OCI-M1 (cell line): ENCODE measurements at regions not wholly inside any gene's neighbourhood (a gene's known extent, or its start where the extent isn't known, plus 50 kb on each side); places are given as distances from the start of the nearest gene placed in this dataset.
"Not testable (repeated sequence)": the region's sequence is repeated elsewhere in the genome, so short reads cannot be mapped to it uniquely, and the experiment has no call there.

Experiments used
- DNase-seq: peaks from one replicate; lab custom pipeline; 2025; lab: John Stamatoyannopoulos, UW

DNA sequence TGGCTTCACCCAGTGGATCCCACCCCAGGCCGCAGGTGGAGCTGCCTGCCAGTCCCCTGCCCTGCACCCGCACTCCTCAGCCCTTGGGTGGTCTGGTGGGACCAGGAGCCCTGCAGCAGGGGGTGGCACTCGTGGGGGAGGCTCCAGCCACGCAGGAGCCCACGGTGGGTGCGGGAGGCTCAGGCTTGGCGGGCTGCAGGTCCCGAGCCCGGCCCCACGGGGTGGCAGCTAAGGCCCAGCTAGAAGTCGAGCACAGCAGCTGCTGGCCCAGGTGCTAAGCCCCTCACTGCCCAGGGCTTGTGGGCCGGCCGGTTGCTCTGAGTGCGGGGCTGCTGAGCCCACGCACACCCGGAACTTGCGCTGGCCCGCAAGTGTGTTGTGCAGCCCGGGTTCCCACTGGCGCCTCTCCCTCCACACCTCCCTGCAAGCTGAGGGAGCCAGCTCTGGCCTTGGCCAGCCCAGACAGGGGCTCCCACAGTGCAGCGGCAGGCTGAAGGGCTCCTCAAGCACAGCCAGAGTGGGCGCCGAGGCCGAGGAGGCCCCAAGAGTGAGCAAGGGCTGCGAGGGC, 222.6 kb upstream of the LUZP2 start:
- not testable (repeated sequence) for DNase-seq

DNA sequence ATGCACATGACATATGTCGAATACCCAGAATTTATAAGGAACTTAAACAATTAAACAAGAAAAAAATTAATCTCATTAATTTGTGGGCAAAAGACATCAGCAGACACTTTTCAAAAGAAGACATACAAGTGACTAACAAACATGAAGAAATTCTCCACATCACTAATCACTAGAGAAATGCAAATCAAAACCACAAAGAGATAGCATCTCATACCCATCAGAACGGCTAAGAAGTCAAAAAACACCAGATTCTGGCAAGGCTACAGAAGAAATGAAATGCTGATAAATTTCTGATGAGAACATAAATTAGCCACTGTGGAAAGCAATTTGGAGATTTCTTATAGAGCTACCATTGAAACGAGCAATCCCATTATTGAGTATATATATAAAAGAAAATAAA, 210.6 kb upstream of the LUZP2 start:
- DNase-seq = no peak

DNA sequence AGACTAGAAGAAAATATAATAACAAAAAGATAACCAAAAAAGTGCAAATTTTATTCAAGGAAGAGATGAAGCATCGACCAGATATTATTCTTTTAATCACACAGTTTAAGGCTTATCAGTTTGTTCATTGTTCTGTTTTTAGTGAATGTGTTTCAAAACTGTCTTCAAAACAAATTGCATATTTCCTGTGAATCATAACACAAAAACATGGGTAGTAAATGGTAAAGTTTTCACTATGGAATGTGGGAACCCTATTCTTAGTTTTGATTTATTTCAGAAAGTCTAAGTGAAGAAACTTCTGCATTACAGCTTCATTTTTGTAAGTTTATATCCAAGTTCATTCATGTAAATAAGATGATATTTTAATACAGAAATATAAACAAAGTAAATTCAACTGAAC, 207.6 kb upstream of the LUZP2 start:
- no peak for DNase-seq

DNA sequence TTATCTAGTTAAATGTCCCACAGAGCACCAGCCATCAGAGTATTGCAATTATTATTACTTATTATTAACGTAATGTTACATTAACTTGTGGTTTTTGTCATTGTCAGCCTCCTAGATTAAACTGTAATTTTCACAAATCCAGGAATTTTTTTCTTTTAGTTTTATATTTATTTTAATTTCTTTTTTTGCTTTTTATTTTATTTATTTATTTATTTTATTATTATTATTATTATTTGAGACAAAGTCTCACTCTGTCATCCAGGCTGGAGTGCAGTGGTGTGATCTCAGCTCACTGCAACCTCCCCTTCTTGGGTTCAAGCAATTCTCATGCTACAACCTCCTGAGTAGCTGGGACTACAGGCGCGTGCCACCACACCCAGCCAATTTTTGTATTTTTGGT, 202.9 kb upstream of the LUZP2 start:
- DNase-seq = no peak

DNA sequence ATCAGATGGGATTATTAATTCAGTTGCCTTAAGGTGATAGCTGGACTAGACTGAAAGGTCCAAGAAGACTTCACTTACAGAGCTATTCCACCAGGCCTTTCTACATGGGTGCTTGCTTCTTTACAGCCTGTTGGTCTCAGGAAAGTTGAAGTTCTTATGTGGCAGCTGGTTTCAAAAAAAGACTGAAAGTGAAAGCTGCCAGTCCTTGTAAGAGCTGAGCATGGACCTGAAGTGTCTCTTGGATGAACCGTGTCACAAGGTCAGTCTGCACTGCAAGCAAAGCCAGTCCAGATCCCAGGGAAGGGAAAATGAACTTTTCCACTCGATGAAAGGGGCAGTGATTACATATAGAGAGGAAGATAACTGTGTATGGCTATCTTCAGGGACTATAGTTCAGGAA, 201.5 kb upstream of the LUZP2 start:
- peak; percentile 82 for DNase-seq

DNA sequence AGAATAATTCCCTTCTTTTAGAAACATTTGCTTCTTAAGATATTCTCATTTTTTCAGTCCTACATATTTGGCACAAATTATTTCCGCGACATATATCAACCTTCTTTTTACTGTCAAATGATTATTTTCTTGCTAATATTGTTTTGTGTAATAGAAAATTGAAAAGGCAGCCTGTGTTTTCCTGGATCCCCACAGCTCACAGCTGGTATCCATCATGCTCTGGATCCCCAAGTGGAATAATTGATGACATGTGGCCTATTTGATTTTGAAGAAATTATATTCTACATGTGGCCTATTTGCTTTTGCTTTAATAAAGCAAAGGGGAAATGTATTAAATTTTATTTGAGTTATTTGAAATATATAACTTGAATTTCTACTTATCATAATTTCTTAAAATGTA, 199.4 kb upstream of the LUZP2 start:
- no peak for DNase-seq

DNA sequence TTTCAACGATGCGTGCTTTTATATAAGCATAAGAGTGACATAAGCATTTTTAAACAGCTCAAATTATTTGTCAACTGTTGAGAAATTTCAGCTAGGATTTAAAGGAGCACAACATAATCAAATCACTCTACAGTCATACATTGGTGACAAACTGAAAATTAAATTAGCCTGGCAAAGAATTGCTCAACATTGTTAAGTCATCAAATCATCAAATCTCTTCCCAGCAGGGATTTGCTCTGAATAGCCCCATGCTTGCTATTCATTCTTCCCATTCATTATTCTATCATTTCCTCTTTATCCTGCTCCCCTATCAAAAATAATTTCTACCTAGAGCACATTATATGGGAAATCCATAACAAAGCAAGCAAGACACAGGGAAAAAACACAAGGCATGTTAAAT, 198.7 kb upstream of the LUZP2 start:
- no peak for DNase-seq

DNA sequence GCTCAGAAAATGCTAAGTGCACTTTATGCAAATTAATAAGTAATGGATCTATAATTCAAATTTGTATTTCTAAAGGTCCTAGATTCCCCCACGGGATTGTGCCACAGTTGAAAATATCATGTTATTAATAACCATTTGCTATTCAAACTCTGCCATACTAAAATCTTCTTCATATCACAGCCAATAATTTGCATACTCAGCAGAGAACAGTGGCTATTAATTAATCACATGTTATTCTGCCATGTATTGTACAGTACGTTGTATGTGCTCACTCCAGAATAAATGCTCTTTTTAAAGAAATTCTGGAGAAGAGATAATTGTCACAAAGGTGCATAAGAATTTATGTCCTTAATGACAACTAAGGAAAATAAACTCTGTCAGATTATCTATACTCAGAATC, 184.9 kb upstream of the LUZP2 start:
- DNase-seq = no peak

DNA sequence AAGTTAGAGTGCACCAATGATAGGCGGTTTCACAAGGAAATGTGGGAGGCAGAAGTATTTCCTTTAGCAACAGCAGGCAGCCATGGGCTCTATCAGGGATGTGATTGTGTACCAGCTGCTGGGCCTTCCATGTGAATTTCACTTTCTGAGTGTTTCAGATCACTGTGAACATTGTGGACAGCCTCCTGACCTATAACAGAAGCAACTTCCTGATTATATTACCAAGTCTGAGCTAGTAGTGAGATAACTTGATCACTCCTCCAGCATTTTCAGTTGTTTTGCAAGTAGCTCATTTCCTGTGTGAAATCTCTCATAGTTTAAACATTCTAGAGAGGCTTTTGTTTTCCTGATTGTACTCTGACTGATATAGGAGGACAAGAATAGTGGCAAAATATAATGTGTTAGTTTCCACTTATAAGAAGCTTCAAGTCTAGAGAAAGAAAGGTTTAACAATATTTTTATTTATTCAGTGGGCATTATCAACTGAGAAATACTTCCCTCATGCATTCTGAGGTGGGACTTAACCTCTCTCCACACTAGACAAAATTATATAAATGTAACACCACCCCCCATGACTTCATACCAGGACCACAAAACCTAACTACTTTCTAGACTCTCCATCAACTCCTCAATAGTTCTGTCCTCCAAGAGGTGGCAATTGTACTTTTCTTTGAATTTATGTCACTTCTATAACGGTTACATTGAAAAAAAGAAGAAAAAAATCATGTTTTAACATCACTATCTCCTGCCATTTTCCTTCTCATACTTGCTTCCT, 184.2 kb upstream of the LUZP2 start:
- DNase-seq = peak; percentile 51

DNA sequence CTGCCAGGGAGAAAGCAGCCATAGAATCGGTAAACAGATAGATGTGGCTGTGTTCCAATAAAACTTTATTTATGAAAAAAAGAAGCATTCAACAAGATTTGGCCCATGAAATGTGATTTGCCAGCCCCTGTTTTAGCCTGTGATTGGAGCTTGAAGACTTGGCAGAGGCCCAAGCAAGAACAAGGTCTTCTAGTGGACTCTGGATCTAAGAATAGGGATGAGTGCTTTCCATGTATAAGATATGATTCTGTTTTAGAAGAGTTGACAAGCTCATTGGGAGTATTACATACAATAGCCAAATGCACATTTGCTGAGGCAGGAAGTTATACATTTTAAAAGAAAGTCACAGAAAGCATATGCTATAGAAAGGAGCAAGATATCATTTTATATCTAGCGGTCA, 175.6 kb upstream of the LUZP2 start:
- DNase-seq = no peak

DNA sequence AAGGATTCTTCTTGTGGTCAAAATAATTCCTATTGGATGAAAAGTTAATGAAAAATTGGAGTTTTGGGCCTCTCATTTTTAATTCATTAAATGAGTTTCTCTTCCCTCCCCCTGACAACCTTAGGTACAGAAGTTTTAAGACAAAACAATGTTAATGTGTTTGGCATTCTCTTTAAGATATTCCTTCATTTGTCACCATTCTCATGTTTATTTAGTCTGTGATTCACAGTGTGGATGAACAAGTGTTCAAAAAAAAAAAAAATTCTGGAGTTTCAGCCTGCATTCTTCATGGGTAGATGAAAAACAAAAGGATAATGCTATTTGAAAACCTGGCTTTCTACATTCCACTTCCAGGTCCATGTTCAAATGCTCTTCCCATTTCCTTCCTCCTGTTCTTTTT, 172.6 kb upstream of the LUZP2 start:
- no peak for DNase-seq

DNA sequence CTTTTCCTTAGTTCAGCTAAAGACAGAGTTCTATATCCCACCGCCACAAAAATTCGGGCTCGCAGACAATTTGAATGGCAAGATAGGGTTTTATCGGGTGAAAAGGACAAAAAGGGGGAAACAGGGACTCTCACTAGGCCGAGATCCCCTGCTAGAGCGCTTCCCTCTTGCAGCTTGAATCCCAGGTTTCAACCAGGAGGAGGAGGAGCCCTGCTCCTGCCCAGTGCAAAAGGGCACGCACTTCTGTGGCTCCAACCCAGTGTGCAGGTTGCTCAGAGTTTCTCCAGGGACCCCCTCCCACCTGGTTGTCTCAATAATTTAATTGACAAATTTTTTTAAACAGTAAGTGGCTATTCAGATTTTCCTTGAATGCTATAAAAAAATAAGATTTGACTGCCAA, 152.6 kb upstream of the LUZP2 start:
- no peak for DNase-seq

DNA sequence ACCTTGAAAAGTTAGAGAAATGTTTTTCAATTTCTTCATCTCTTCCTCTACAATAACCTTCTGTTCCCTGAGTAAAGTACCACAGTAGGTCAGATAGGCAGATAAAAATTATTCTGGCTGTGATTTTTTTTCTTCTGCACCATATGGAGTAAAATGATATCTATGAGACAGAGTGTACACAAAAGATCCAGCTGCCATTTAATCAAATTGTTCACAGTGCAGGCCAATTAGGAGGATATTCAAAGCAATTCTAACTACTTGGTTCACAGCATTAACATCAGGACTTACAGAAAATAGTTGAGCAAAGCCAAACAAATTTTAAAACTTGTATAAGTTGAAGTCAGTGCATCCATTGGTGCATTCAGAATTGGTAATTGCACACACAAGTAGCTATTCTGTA, 147.9 kb upstream of the LUZP2 start:
- DNase-seq = no peak

DNA sequence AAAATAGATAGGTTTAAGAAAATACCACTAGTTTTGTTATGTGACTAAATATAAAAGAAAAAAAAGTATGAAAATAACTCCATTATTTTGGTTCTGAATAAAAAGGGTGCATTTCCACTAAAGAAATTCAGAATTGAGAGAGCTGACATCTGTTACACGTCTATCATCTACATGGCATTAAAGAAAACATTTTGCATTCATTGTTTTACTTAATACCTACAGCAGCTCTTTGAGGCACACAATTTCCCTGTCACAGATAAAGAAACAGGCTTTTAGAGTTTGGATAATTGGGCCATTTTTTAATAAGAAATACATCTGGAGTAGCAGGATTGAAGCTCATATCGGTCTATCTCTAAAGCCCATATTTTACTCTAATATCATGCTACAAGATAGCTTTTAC, 145.7 kb upstream of the LUZP2 start:
- no peak for DNase-seq

DNA sequence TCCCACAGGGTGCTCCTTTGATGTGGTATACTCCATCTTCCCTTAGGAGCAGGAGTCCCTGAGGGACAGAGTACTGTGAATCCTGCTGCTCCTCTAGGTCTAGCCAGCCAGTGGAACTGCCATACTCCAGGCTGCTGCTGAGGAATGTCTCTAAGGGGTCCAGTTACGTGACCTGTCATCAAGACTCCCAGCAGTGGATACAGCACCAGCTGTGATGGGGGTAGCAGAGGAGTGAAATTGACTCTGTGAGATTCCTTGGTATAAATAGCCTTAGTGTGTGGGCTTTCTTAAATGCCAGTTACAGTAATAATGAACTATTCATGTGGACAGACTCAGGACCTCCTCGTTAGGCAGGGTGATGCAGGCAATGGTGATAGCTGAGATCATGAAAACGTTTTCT, 140.4 kb upstream of the LUZP2 start:
- no peak for DNase-seq

DNA sequence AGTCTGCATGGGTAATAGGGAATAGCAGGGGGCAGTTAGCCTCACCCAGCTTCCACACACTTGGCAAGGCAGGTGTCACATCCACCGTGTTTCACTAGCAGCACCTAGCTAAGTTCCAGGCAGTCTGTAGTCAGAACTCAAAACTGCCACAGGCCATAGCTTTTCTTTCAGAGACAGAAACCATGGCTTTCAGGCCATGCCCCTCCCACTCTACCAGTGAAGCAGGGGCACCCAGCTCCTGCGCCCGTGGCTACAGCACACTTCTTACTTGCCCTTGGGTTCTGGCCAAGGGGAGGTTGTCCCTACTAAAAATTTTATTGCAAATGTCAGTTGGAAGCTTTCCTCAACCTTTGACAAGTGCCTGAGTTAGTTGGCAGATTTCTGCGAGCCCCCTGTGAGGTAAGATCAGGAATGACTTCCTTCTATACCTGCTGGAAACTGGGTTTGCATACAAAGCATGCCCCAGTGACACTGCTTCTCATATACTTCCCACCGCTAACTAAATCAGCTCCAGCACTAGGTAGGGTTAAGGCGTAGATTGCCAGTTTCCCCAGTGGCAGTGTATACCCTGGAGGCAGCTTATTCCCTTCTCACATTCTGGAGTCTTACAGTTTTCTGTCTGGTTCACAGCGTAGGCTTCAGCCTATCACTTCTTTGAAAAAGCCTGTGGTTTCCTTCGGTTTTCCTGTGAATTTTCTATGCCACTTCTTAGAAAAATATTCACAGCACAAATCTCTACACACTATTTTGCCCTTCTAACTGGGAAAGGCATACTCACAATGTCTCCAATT, 139.0 kb upstream of the LUZP2 start:
- no peak for DNase-seq

DNA sequence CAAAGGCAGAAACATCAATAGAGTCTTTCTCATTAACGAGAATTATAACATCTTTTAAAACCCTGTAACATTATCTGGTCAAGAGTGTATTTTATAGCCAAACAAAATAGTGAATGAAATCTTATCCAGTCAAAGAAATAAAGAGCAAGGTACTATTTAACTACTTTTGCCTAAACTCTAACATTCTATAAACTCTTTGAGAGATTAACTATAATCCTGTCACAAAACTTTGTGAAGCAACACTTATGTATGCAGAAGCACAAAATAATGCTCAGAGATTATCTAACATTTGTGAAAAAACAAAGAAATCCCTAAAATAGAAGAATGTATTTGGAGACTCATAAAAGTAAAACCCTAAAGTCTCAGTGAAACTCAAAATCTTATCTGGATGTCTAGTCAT, 124.4 kb upstream of the LUZP2 start:
- DNase-seq = no peak

DNA sequence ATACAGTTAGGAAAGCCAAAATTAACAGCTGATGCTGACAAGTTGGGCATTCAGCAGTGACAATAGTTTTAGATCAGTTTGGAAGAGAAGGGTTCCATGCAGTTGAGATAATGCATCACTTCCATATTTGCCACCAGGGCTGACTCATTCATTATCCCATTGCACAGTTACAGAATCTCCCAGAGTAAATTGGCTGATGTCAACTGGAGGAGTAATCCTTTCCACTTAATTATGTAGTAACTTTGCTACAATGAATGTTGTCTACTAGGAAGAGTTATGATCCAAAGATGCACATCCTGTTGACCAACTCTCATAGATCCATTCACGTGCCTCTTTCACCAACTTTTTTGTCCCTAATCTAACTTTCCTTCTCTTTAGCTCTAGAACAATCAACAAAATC, 123.3 kb upstream of the LUZP2 start:
- DNase-seq = peak; percentile 18

DNA sequence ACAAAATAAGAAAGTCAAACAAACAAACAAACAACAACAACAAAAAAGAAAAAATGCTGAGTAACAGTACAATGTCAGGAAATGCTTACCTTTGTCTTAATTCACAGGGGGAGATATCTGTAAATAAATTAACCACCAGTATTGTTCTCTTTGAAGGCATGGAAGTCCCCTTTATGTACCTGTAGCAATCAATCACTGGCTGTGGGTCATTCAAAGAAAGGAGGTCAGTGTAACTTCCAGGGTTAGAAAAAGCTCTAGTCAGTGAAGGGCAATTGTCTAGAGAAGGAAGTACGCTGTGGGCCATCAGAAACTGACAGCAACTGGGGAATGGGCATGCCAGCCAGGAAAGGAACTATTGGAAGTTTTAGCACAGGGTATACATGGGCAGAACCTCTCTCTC, 121.5 kb upstream of the LUZP2 start:
- no peak for DNase-seq

DNA sequence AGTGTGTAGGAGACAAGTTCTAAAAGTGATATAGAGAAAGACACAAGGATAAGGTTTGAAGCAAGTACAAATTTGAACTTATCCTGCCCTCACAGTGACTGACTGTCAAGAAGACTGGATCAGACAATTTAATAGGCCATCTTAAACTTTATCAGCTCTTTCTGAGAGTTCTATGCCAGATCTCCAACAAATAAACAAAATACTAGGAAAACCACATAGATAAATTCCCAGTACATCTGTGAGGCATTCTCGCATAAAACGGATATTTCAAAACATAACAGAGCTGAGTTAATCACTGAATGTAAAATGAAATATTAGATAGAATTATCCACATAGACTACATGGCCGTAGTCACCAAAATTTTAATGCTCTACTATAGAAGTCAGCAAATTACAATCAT, 120.9 kb upstream of the LUZP2 start:
- peak; percentile 9 for DNase-seq

DNA sequence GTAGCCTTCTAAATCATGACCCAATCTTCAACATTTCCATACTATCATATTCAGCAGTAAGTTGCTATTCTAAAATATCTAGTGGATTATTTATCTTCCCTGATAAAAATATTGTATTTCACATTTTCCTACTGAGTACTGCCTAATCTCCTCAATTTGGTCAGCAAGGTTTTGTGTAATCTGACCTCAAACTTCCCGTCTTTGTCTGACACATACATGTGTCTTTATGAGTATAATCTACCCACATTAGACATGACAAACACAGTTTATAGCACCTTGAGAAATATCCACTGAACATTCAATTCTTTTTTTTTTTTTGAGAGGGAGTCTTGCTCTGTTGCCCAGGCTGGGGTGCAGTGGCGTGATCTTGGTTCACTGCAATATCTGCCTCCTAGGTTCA, 113.7 kb upstream of the LUZP2 start:
- peak; percentile 9 for DNase-seq

DNA sequence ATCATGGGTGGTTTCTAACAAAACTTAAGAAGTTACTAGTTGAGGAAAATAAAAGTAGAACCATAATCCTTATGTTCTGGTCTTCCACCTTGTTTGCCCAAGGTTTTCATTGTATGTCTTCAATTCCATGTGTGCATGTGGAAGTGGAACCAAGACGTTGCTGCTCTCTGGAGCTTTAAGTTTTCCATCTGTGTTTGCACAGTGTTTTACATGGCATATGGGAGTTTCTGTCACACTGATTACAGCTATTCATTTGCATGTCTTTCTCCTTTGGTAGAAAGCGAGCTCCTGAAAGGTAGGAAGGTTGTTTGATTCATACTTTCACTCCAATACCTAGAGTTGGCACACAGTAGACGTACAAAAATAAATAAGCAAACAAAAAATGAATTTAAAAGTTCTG, 112.6 kb upstream of the LUZP2 start:
- no peak for DNase-seq
